Gastrocnemius medialis (tissue), 4 donors: ENCODE measurements at regions not wholly inside any gene's neighbourhood (a gene's known extent, or its start where the extent isn't known, plus 50 kb on each side); places are given as distances from the start of the nearest gene placed in this dataset.
"Not testable (repeated sequence)": the region's sequence is repeated elsewhere in the genome, so short reads cannot be mapped to it uniquely, and the experiment has no call there.

Experiments
- POLR2A ChIP-seq, 2 donors: fragments of 450-650 bp; IDR thresholded peaks; one replicate each; pipeline ENCODE4 v1.6.1; 2017; ENCODE audit warnings: antibody characterized with exemption in 2 of 2, mild to moderate bottlenecking in 2 of 2, moderate library complexity in 2 of 2
- TF ChIP-seq, protein P1 (sequence below), 5 experiments: fragments of 450-650 bp in 3 of 5; fragments of 200-600 bp in 2 of 5; sonication (generic) in 2 of 5; IDR thresholded peaks in 4 of 5; conservative IDR thresholded peaks in 1 of 5; 1 replicate in 4 of 5; 2 replicates in 1 of 5; pipeline ENCODE4 v1.5.1; 2016 to 2019; ENCODE audit warnings: antibody characterized with exemption in 5 of 5, mild to moderate bottlenecking in 3 of 5, moderate library complexity in 3 of 5

DNA sequence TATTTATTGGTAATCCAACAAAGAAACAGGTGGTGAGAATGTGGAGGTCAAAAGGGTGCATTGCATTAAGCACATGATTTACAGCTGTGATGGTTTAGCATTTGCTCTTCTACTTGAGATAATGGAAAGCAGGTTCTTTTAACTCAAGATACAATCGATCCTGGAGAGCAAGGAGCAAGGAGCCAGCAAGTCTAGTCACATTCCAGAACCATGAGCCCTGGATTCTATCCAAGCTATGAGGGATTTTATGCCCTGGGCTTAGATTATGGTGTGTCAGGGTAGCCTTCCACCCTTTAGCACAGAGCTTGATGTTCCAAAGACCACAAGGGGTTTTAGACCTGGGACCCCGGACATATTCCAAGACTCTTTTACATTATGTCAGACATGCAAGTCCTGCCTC, 1213.9 kb upstream of the ATXN8OS start:
- TF ChIP-seq, protein P1, sequence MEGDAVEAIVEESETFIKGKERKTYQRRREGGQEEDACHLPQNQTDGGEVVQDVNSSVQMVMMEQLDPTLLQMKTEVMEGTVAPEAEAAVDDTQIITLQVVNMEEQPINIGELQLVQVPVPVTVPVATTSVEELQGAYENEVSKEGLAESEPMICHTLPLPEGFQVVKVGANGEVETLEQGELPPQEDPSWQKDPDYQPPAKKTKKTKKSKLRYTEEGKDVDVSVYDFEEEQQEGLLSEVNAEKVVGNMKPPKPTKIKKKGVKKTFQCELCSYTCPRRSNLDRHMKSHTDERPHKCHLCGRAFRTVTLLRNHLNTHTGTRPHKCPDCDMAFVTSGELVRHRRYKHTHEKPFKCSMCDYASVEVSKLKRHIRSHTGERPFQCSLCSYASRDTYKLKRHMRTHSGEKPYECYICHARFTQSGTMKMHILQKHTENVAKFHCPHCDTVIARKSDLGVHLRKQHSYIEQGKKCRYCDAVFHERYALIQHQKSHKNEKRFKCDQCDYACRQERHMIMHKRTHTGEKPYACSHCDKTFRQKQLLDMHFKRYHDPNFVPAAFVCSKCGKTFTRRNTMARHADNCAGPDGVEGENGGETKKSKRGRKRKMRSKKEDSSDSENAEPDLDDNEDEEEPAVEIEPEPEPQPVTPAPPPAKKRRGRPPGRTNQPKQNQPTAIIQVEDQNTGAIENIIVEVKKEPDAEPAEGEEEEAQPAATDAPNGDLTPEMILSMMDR (IDR thresholded peaks at IDR 0.05 in 4 of 5, conservative IDR thresholded peaks at IDR 0.05 in 1 of 5) = not testable (repeated sequence)
- not testable (repeated sequence) for TF ChIP-seq POLR2A (IDR thresholded peaks at IDR 0.05)
